HG02798 (cell line): ENCODE measurements at regions not wholly inside any gene's neighbourhood (a gene's known extent, or its start where the extent isn't known, plus 50 kb on each side); places are given as distances from the start of the nearest gene placed in this dataset.
"Not testable (repeated sequence)": the region's sequence is repeated elsewhere in the genome, so short reads cannot be mapped to it uniquely, and the experiment has no call there.

ENCODE experiments used
- ATAC-seq: cut with Tn5 transposase; IDR thresholded peaks from one replicate; pipeline ENCODE4 v1.9.1; 2021; ENCODE audit warnings: mild to moderate bottlenecking; ENCODE audit not compliant: unreplicated experiment, poor library complexity

DNA sequence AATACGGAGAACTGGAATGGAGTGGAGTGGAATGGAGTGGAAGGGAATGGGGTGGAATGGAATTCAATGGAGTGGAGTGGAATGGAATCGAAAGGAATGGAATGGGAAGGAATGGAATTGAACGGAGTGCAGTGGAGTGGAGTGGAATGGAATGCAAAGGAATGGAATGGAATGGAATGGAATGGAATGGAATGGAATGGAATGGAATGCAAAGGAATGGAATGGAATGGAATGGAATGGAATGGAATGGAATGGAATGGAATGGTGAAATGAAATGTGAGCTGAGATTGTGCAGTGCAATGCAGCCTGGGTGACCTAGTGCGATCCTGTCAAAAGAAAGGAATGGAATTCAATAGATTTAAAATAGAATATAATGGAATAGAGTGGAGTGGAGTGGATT lies 357.3 kb upstream of the WSB1 start:
- ATAC-seq: not testable (repeated sequence)

DNA sequence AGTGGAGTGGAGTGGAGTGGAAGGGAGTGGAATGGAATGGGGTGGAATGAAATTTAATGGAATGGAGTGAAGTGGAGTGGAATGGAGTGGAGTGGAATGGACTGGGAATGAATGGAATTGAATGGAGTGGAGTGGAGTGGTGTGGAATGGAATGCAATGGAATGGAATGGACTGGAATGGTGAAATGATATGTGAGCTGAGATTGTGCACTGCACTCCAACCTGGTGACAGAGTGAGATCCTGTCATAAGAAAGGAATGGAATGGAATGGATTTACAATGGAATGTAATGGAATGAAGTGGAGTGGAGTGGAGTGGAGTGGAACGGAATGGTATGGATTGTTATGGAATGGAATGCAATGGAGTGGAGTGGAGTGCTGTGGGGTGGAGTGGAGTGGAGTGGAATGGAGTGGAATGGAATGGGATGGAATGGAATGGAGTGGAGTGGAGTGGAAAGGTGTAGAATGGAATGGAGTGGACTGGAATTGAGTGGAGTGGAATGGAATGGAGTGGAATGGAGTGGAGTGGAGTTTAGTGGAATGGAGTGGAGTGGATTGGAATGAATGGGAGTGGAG lies 356.1 kb upstream of the WSB1 start:
- ATAC-seq: peak; percentile 55

DNA sequence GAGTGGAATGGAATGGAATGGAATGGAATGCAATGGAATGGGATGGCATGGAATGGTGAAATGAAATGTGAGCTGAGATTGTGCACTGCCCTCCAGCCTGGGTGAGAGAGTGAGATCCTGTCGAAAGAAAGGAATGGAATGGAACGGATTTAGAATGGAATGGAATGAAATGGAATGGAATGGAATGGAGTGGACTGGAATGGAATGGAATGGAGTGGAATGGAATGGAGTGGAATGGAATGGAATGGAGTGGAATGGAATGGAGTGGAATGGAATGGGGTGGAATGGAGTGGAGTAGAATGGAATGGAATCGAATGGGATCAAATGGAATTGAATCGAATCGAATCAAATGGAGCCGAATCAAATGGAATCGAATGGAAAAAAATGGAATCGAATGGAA lies 354.2 kb upstream of the WSB1 start:
- not testable (repeated sequence) for ATAC-seq

DNA sequence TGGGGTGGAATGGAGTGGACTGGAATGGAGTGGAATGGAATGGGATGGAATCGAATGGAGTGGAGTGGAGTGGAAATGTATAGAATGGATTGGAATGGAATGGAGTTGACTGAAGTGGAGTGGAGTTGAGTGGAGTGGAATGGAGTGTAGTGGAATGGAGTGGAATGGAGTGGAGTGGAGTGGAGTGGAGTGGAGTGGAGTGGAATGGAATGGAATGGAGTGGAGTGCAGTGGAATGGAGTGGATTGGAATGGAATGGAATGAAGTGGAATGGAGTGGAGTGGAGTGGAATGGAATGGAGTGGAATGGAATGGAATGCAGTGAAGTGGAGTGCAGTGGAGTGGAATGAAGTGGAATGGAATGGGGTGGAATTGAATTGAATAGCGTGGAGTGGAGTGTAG lies 353.3 kb upstream of the WSB1 start:
- not testable (repeated sequence) for ATAC-seq

DNA sequence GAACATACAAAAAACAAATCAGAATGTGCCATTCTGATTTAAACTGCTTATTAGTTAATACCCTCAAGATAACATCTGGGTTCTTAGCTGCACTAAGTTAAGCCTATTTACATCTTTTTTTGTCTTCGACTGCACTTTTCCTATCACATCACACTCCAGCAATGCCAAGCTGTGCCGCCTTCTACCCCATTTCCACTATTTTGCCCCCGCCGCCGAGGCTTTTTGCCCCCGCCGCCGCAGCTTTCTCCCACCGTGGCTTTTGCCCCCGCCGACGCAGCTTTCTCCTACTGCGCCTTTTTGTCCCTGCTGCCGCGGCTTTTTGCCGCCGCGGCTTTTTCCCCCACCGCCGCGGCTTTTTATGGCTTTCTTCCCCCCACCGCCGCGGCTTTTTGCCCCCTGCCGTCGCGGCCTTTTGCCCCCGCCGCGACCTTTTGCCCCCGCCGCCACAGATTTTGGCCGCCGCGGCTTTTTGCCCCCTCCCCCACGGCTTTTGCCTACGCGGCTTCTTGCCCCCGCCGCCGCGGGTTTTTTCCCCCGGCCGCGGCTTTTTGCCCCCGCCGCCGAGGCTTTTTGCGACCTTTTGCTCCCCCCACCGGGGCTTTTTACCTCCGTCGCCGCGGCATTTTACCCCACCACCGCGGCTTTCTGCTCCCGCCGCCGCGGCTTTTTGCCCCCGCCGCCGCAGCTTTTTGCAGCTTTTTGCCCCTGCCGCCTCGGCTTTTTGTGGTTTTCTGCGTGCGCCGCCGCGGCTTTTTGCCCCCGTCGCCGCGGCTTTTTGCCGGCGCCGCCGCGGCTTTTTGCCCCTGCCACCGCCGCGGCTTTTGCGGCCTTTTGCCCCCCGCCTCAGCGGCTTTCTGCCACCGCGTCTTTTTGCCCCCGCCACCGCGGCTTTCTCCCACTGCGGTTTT lies 331.4 kb upstream of the WSB1 start:
- ATAC-seq: no peak

DNA sequence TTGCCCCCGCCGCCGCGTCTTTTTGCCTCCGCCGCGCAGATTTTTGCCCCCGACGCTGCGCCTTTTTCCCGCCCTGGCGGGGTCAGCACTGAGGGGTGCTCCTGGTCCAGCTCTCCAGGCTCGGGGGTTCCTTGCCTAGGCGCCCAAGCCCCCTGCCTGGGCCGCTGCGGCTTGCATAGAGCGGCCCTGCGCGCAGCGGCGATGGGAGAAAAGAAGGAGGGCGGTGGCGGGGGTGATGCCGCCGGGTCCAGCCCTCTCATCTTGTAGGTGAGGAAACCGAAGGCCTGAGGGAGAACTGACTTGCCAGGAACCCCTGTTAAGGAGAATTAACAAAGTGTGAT lies 330.8 kb upstream of the WSB1 start:
- ATAC-seq: no peak

DNA sequence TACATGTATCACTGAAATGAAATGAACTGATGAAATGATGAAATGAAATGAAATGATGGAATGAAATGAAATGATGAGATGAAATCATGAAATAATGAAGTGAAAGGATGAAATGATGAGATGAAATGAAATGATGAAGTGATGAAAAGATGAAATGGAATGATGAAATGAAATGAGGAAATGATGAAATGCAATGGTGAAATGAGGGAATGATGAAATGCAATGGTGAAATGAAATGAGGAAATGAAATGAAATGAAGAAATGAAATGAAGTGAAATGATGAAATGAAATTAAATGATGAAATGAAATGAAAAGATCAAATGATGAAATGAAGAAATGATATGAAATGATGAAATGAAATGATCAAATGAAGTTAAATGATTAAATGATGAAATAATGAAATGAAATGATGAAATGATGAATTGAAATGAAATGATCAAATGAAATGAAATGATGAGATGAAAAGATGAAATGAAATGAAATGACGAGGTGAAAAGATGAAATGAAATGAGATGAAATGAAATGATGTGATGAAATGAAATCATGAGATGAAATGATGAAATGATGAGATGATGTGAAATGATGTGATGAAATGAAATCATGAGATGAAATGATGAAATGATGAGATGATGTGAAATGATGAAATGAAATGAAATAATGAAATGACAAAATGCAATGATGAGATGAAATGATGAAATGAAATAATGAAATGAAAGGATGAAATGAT lies 327.9 kb upstream of the WSB1 start:
- ATAC-seq: not testable (repeated sequence)

DNA sequence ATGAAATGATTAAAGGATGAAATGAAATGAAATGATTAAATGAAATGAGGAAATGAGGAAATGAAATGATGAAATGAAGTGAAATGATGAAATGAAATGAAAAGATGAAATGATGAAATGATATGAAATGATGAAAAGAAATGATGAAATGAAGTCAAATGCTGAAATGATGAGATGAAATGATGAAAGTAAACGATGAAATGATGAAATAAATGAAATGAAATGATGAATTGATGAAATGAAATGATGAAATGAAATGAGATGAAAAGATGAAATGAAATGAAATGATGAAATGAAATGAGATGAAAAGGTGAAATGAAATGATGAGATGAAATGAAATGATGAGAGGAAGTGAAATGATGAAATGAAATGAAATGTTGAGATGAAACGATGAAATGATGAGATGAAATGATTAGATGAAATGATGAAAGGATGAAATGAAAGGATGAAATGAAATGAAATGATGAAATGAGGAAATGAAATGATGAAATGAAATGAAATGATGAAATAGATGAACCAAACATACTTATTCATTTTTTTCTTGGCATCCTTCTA lies 327.2 kb upstream of the WSB1 start:
- not testable (repeated sequence) for ATAC-seq

DNA sequence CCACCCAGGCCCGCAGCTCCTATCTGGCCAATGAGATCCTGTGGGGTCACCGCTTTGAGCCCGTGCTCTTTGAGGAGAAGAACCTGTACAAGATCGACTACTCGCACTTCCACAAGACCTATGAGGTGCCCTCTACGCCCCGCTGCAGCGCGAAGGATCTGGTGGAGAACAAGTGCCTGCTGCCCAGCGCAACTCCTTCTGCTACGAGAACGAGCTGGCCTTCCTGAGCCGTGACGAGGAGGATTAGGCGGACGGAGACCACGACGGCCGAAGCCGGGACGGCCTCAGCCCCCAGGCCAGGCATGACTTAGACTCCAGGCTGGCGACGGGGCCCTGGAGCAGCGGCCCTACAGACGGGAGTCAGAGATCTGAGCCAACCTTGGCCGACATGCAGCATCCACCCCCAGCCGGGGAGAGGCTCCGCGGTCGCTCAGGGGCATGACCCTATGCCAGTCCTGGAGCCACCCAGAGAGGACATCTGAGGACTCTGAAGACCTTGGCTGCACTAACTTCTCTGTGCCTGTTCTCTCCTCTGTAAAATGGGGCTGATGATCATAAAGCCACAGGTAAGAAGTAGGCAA lies 312.0 kb upstream of the WSB1 start:
- not testable (repeated sequence) for ATAC-seq

DNA sequence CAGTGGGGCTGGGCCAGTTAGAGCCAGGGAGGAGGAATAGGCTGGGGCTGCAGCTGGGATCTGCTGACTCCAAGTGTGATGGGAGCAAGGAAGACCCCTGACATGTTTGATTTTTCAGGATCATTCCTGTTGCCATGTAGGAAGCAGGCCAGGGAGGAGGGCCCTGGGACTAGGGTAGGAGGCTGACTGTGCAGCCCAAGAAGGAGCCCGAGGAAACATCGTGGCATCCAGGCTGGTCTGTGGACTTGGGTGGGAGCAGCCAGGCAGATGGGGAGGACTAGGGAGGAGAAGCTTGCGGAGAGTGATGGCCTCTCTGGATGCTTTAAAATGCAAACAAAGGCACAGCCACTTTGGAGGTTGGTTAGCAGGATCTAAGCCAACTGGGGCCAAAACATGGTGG lies 311.4 kb upstream of the WSB1 start:
- not testable (repeated sequence) for ATAC-seq

DNA sequence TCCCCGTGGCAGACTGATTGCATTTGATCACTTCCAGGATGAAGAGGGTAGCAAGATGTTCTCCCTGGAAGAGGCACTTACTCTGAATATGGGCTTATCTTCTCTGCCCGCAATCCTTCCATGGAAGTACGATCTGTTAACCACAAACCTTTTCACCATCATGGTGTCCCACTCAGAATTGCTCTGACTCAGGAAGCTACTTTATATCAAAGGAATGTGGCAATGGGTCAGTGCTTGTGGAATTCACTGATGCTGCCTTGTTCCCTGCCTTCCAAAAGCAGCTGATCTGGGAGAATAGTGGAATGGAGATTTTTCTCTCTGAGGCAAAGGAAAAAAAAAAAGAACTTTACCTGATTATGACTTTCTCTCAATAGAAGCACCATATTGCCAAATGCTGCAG lies 306.1 kb upstream of the WSB1 start:
- ATAC-seq: not testable (repeated sequence)

DNA sequence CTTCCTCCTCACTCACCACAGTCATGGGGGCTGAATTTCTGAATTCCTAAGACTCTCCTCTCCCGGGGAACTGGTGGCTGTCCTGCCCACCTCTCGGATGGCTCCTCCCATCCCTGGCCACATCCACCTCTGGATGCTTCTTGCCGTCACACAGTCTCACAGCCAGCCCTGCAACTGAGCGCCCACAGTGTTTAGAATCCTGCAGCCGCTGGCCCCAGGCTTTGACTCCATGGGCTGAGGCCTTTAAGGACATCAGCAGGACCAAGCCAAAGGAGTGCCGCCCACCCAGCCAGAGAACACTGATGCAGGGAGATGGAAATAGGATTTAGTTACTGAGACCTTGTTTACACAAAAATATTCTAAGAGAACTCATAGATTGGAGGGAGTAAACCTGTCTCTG lies 299.3 kb upstream of the WSB1 start:
- ATAC-seq: not testable (repeated sequence)

DNA sequence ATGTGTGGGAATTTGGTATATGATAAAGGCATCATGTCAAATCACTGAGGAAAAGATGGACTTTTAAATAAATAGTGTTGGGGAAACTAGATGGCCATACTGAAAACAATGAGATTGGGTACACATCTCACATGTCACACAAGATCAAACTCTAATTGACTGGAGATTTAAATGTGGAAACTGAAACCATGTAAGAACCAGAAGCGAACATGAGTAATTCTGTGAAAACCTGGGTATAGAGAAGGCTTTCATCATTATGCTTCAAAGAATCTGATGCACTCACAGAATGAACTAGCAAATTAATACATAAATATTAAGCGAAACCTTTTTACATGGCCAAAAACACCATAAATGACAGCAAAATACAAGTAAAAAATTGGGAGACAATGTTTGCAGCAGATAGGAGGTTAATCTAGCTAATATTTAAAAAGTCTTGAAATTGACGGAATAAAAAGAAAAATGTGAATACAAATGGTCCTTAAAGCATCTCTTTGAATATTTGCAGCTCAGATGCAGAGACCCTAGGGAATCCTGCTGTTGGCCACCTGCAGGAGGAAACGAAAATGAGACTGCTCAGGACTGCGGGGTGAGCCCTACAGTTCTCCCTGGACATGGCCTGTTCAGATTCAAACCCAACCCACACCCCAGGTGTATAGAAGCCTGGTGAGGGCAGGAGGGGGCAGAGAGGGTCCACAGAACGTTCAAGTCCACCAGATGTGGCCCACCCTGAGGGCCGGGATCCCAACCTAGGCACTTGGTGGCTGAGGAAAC lies 297.6 kb upstream of the WSB1 start:
- not testable (repeated sequence) for ATAC-seq

DNA sequence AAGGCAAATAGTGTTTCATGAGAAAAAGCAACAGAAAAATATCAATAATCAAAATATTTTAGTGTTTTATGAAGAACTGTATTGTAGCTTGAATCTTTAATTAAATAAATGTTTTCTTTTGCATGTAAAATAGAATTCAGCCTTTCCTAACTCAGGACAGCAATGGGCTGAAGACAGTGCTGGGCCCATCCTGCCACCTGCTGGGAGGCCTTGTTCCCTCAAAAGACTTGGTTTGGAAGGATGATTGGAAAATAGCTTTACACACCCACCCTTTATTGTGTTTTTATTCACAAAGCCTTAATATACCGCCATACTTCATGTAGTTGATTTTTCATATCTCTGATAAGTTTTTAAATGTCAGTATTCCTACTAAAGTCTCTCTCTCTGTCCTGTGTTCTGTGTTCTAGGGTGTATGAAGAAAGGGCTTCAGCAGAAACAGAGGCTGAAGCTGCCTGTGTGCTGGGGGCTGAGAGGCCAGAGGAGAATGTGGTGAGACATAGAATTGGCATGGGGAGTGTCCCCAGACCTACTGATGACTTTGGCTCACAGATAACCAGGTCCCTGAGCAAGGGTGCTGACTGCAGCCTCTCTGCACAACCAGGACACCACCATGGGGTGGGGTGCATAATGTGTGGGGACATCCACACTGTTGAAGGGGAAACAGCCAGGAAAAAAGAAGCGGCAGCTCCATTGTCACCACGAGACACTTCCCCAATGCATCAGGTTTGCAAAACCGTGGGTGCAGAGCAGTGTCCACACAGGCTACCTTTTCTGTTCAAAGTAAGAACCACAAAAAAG lies 286.0 kb upstream of the WSB1 start:
- ATAC-seq: not testable (repeated sequence)

DNA sequence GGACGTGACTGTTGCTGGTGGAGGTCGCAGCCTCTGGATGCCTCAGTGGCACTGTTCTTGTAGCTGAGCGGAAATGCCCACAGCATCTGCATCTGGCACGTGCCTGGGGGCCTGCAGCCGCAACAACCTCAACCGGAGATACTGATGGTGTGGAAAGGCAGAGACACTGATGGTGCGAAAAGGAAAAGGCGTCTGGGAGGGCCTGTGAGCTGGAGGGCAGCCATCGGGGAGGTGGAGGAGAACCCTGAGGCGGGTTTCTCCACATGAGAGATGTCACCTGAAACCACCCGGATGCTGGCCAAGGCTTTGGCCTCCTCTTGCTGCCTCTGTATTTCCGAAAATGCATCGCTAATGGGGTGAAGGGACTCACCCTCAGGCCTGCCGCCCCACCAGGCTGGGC lies 284.8 kb upstream of the WSB1 start:
- ATAC-seq: no peak

DNA sequence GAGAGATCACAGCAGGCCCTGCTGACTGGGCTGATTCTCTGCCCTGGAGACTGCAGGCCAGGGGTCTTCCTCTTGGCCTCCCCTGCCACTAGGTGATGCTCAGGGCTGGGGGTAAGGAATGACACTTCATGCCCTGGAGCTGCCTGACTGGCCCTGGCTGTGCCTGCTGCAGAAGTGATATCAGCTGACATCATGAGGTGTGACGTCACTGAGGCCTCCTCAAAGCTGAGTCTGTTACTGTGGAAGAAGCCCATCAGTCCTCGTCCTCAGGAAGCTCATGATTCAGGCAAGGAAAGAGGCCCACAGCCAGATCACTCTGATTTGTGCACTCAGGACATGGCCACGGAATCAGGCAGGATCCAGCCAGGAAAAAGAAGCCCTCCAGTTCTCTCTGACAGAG lies 283.8 kb upstream of the WSB1 start:
- not testable (repeated sequence) for ATAC-seq

DNA sequence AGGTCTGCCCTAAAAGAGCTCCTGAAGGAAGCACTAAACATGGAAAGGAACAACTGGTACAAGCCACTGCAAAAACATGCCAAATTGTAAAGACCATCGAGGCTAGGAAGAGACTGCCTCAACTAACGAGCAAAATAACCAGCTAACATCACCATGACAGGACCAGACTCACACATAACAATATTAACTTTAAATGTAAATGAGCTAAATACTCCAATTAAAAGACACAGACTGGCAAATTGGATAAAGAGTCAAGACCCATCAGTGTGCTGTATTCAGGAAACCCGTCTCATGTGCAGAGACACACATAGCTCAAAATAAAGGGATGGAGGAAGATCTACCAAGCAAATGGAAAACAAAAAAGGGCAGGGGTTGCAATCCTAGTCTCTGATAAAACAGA lies 263.4 kb upstream of the WSB1 start:
- ATAC-seq: not testable (repeated sequence)

DNA sequence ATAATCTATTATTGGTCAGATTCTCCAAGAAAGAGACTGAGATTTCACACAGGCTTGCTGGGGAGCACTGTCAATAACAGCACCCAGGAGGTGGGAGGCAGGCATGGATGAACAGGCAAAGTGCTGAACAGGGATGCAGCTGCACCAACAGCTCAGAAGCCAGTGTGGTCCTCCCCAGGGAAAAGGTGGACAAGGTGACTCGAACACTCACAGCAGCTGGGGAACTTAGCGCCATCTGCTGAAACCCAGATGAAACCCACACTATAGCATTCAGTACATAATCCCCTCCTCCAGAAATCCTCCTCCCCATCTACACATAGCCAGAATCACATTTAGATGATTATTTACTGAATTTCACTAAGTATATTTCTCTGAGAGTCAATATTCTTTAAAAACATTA lies 255.2 kb upstream of the WSB1 start:
- ATAC-seq: no peak

DNA sequence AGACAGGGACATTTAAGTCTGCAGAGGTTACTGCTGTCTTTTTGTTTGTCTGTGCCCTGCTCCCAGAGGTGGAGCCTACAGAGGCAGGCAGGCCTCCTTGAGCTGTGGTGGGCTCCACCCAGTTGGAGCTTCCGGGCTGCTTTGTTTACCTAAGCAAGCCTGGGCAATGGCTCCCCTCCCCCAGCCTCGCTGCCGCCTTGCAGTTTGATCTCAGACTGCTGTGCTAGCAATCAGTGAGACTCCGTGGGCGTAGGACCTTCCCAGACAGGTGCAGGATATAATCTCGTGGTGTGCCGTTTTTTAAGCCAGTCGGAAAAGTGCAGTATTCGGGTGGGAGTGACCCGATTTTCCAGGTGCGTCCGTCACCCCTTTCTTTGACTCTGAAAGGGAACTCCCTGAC lies 248.9 kb upstream of the WSB1 start:
- not testable (repeated sequence) for ATAC-seq
